SW480 (cell line): ENCODE measurements at regions not wholly inside any gene's neighbourhood (a gene's known extent, or its start where the extent isn't known, plus 50 kb on each side); places are given as distances from the start of the nearest gene placed in this dataset.

ENCODE experiments used
- DNase-seq: peaks from one replicate; pipeline ENCODE4 v3.0.0-alpha.2; 2016; ENCODE audit warnings: low spot score

- DNase-seq = no peak
Measured at GRCh38 chr6:145187491-145188206, 547.7 kb downstream of the EPM2A start.

GRCh38 chr6:145189836-145190235 is 545.5 kb downstream of the EPM2A start:
- no peak for DNase-seq

GRCh38 chr6:145194389-145194788 is 540.9 kb downstream of the EPM2A start:
- no peak for DNase-seq

GRCh38 chr6:145199961-145200360 is 535.4 kb downstream of the EPM2A start:
- DNase-seq = no peak

GRCh38 chr6:145204301-145204700 is 531.0 kb downstream of the EPM2A start:
- DNase-seq = no peak

GRCh38 chr6:145206247-145206907 is 528.9 kb downstream of the EPM2A start:
- DNase-seq = no peak

GRCh38 chr6:145208474-145208873 is 526.8 kb downstream of the EPM2A start:
- DNase-seq = no peak

GRCh38 chr6:145209272-145209671 is 526.0 kb downstream of the EPM2A start:
- DNase-seq = no peak

GRCh38 chr6:145212813-145213212 is 522.5 kb downstream of the EPM2A start:
- no peak for DNase-seq

GRCh38 chr6:145213614-145214013 is 521.7 kb downstream of the EPM2A start:
- no peak for DNase-seq

GRCh38 chr6:145214570-145214969 is 520.8 kb downstream of the EPM2A start:
- peak; percentile 9 for DNase-seq

GRCh38 chr6:145224450-145224849 is 510.9 kb downstream of the EPM2A start:
- DNase-seq = no peak

GRCh38 chr6:145225500-145225899 is 509.8 kb downstream of the EPM2A start:
- DNase-seq = no peak

- DNase-seq = no peak
Measured at GRCh38 chr6:145227593-145227992, 507.7 kb downstream of the EPM2A start.

- DNase-seq = no peak
Measured at GRCh38 chr6:145228962-145229582, 506.2 kb downstream of the EPM2A start.

- no peak for DNase-seq
Measured at GRCh38 chr6:145233955-145234354, 501.4 kb downstream of the EPM2A start.

- DNase-seq = no peak
Measured at GRCh38 chr6:145235207-145235606, 500.1 kb downstream of the EPM2A start.

GRCh38 chr6:145238787-145239186 is 496.5 kb downstream of the EPM2A start:
- DNase-seq = no peak

- DNase-seq = no peak
Measured at GRCh38 chr6:145241039-145241438, 494.3 kb downstream of the EPM2A start.

- no peak for DNase-seq
Measured at GRCh38 chr6:145241721-145242120, 493.6 kb downstream of the EPM2A start.

- DNase-seq = no peak
Measured at GRCh38 chr6:145244349-145245100, 490.8 kb downstream of the EPM2A start.

GRCh38 chr6:145245119-145245518 is 490.2 kb downstream of the EPM2A start:
- DNase-seq = no peak
